K562 (cell line): ENCODE measurements at regions not wholly inside any gene's neighbourhood (a gene's known extent, or its start where the extent isn't known, plus 50 kb on each side); places are given as distances from the start of the nearest gene placed in this dataset.
"Not testable (repeated sequence)": the region's sequence is repeated elsewhere in the genome, so short reads cannot be mapped to it uniquely, and the experiment has no call there.

Experiments
- ATAC-seq: fragments of 200-7000 bp; cut with Tn5 transposase; 3 replicates; pipeline ENCODE4 v1.9.1; 2020; ENCODE audit warnings: moderate library complexity
- BruUV-seq: library from RNA; stranded (reverse); fragments of 400-500 nt; replicated peaks from 2 replicates; lab custom pipeline; 2021; lab: Mats Ljungman, UMichigan
- CTCF ChIA-PET: fragments of 300-600 bp; formaldehyde crosslinking; extraction: SDS; loops from one replicate; lab custom pipeline; 2021; ENCODE audit warnings: low intra/inter-chr PET ratio; lab: Yijun Ruan, JAX
- POLR2A ChIA-PET: fragments of 300-600, 350-650 bp; sonication (Branson Sonifier 250); formaldehyde crosslinking; extraction: SDS; loops from one replicate; lab custom pipeline; 2021; ENCODE audit warnings: antibody characterized with exemption, inconsistent platforms; lab: Yijun Ruan, JAX
- DNase-seq, 4 experiments: peaks; one replicate each; pipeline versions ENCODE4 v3.0.0 to v3.0.0-alpha.2; 2011 to 2018; ENCODE audit warnings: low spot score in 3 of 4, mixed read lengths in 3 of 4; ENCODE audit errors: extremely low read depth in 1 of 4
- FAIRE-seq: peaks from 2 replicates; lab custom pipeline; 2011; peaks lifted over from hg19 to GRCh38; lab: Jason Lieb, UNC
- H2AFZ ChIP-seq: 2 replicates; pipeline ENCODE4 v1.6.0; 2011; ENCODE audit warnings: low read depth, low read length, control low read depth, inconsistent platforms
- H3K27ac ChIP-seq: fragments of 200-600 bp; 3 replicates; pipeline ENCODE4 v1.8.0; 2011; ENCODE audit warnings: low read depth, mild to moderate bottlenecking, control low read depth, inconsistent platforms, low read length, moderate library complexity, mixed read lengths; ENCODE audit errors: extremely low read depth
- H3K27me3 ChIP-seq, 2 experiments: fragments of 300-600 bp in 1 of 2; 2 replicates in 1 of 2; 3 replicates in 1 of 2; pipeline versions ENCODE4 v1.6.0 to v1.8.0; 2011; ENCODE audit warnings: inconsistent platforms in 2 of 2, low read length in 2 of 2, mild to moderate bottlenecking in 1 of 2, mixed read lengths in 1 of 2, moderate library complexity in 1 of 2; ENCODE audit not compliant: control insufficient read depth in 2 of 2, insufficient read depth in 2 of 2
- H3K36me3 ChIP-seq: fragments of 300-600 bp; 3 replicates; pipeline ENCODE4 v1.8.0; 2011; ENCODE audit warnings: mild to moderate bottlenecking, low read length, inconsistent platforms; ENCODE audit not compliant: control insufficient read depth, insufficient read depth
- H3K4me1 ChIP-seq, 2 experiments: fragments of 200-600 bp in 1 of 2; replicated peaks in 1 of 2; 2 replicates in 1 of 2; 3 replicates in 1 of 2; pipeline versions ENCODE4 v1.5.1 to v1.8.0; 2011; ENCODE audit warnings: inconsistent platforms in 2 of 2, low read length in 2 of 2, mild to moderate bottlenecking in 1 of 2, mixed read lengths in 1 of 2, moderate library complexity in 1 of 2; ENCODE audit not compliant: control insufficient read depth in 2 of 2, insufficient read depth in 2 of 2
- H3K4me2 ChIP-seq: 2 replicates; pipeline ENCODE4 v1.6.1; 2011; ENCODE audit warnings: low read length, control low read depth, inconsistent platforms, mixed read lengths; ENCODE audit not compliant: insufficient read depth
- H3K4me3 ChIP-seq: fragments of 200-600 bp; sonication (generic), shearing (Covaris generic); 2 replicates; pipeline ENCODE4 v1.5.1; 2016; ENCODE audit warnings: control low read depth, inconsistent platforms
- H3K79me2 ChIP-seq: fragments of 200-600 bp; 3 replicates; pipeline ENCODE4 v1.8.0; 2011; ENCODE audit warnings: low read length, inconsistent platforms; ENCODE audit not compliant: control insufficient read depth, insufficient read depth
- H3K9ac ChIP-seq, 2 experiments: 2 replicates each; pipeline versions ENCODE4 v1.6.0 to v1.6.1; 2011; ENCODE audit warnings: low read depth in 2 of 2, low read length in 2 of 2, control low read depth in 1 of 2, inconsistent platforms in 1 of 2, mild to moderate bottlenecking in 1 of 2, mixed read lengths in 1 of 2; ENCODE audit not compliant: insufficient read depth in 1 of 2
- H3K9me1 ChIP-seq: one replicate; pipeline ENCODE4 v1.6.0; 2011; ENCODE audit warnings: inconsistent platforms, mild to moderate bottlenecking, low read length, moderate library complexity; ENCODE audit not compliant: control insufficient read depth, insufficient read depth
- H3K9me3 ChIP-seq: replicated peaks from 2 replicates; pipeline ENCODE4 v1.5.1; 2011; ENCODE audit warnings: low read depth, low read length, inconsistent platforms; ENCODE audit not compliant: control insufficient read depth, insufficient read depth
- H4K20me1 ChIP-seq: replicated peaks from 2 replicates; pipeline ENCODE4 v1.6.1; 2011; ENCODE audit warnings: low read length, inconsistent platforms, mixed read lengths; ENCODE audit not compliant: control insufficient read depth, insufficient read depth
- CBX8 ChIP-seq: fragments of 200-600 bp; sonication (generic); IDR thresholded peaks from 2 replicates; pipeline ENCODE4 v1.6.1; 2012; ENCODE audit warnings: borderline replicate concordance, mixed run types, low read depth, mild to moderate bottlenecking, moderate library complexity, mixed read lengths, low read length, control low read depth, inconsistent platforms; ENCODE audit not compliant: poor library complexity, severe bottlenecking; ENCODE audit errors: extremely low read depth
- EP300 ChIP-seq: IDR thresholded peaks from 2 replicates; pipeline ENCODE4 v1.6.1; 2012; ENCODE audit warnings: low read length, improper control_type of control experiment
- GATA2 ChIP-seq: sonication (generic); formaldehyde crosslinking; IDR thresholded peaks from 2 replicates; pipeline ENCODE4 v1.4.0; 2020; ENCODE audit warnings: mild to moderate bottlenecking, missing genetic modification reagents
- GATAD2A ChIP-seq: fragments of 450-650 bp; IDR thresholded peaks from 2 replicates; pipeline ENCODE4 v1.6.1; 2017
- JUND ChIP-seq, 2 experiments: IDR thresholded peaks; 2 replicates in 1 of 2; 3 replicates in 1 of 2; pipeline ENCODE4 v1.6.1; 2011; ENCODE audit warnings: borderline replicate concordance in 2 of 2, low read depth in 2 of 2, low read length in 2 of 2, improper control_type of control experiment in 1 of 2, missing biosample characterization in 1 of 2, missing genetic modification characterization in 1 of 2, missing genetic modification reagents in 1 of 2
- NBN ChIP-seq: fragments of 450-650 bp; IDR thresholded peaks from 2 replicates; pipeline ENCODE4 v1.6.1; 2016; ENCODE audit warnings: low read depth, mild to moderate bottlenecking
- U2AF1 ChIP-seq: fragments of 200-400 bp; formaldehyde crosslinking; optimal IDR thresholded peaks from 2 replicates; pipeline ENCODE3; 2017; ENCODE audit warnings: mild to moderate bottlenecking, low read depth, low read length, moderate library complexity
- ZFPM2 ChIP-seq: fragments of 250-450 bp; sonication (Bioruptor Pico); IDR thresholded peaks from 2 replicates; pipeline ENCODE4 v1.5.1; 2022; ENCODE audit warnings: mild to moderate bottlenecking
- WGBS: fragments of 100-300 bp; shearing (Covaris generic); methylation state at CpG from one replicate; pipeline ENCODE4 v1.1.6; 2016; ENCODE audit warnings: low coverage, mixed read lengths; ENCODE audit not compliant: insufficient coverage; ENCODE audit errors: missing lambda C conversion rate; 5-methylcytosine and 5-hydroxymethylcytosine counted together
- in situ Hi-C: fragments of 300-500 bp; cut with MboI; formaldehyde crosslinking; loops from 4 replicates; pipeline ENCODE4 v1.15.0; 2018; ENCODE audit warnings: inconsistent platforms, mixed read lengths
- intact Hi-C: fragments of 100-400 bp; cut with micrococcal nuclease; formaldehyde crosslinking; loops from 2 replicates; pipeline ENCODE4 v1.14.2; 2022
- TF ChIP-seq, protein P1 (sequence below): fragments of 450-650 bp; IDR thresholded peaks from 2 replicates; pipeline ENCODE4 v1.6.1; 2016; ENCODE audit warnings: low read depth, mild to moderate bottlenecking, moderate library complexity
- TF ChIP-seq, protein P2 (sequence below): fragments of 450-650 bp; formaldehyde crosslinking; IDR thresholded peaks from 2 replicates; pipeline ENCODE4 v1.4.0; 2020; ENCODE audit warnings: mild to moderate bottlenecking, moderate library complexity

DNA sequence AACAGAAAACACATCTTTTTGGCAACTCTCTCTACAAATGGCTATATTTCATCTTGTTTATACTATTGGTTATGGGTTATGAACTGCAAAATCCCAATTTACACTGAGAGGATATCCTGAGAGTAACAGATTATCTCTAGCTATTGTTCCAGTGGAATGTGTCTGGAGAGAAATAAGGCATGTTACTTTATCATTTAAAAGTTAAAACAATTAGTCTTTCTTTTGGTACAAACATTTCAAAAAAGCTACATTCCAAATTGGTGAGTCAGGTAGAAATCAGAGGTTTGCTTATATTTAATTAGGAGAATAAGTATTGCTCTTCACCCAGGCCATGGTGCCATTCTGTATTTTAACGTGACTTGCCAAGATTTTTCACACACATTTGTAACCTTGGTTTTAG is 411.6 kb downstream of the CCER1 start (continued):
- TF ChIP-seq CBX8 (no peak), NBN (no peak), EP300 (no peak), GATA2 (no peak), ZFPM2 (CRISPR knock-in tag) (no peak), GATAD2A (no peak), U2AF1 (no peak), JUND (IDR thresholded peaks at IDR 0.05; ENCODE audit: borderline replicate concordance, low read depth, low read length) (no peak), JUND (tag; IDR thresholded peaks at IDR 0.05; ENCODE audit: borderline replicate concordance, low read depth, low read length) (no peak)
- TF ChIP-seq, protein P1, sequence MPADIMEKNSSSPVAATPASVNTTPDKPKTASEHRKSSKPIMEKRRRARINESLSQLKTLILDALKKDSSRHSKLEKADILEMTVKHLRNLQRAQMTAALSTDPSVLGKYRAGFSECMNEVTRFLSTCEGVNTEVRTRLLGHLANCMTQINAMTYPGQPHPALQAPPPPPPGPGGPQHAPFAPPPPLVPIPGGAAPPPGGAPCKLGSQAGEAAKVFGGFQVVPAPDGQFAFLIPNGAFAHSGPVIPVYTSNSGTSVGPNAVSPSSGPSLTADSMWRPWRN, result no peak
- TF ChIP-seq, protein P2, sequence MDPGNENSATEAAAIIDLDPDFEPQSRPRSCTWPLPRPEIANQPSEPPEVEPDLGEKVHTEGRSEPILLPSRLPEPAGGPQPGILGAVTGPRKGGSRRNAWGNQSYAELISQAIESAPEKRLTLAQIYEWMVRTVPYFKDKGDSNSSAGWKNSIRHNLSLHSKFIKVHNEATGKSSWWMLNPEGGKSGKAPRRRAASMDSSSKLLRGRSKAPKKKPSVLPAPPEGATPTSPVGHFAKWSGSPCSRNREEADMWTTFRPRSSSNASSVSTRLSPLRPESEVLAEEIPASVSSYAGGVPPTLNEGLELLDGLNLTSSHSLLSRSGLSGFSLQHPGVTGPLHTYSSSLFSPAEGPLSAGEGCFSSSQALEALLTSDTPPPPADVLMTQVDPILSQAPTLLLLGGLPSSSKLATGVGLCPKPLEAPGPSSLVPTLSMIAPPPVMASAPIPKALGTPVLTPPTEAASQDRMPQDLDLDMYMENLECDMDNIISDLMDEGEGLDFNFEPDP, result no peak

DNA sequence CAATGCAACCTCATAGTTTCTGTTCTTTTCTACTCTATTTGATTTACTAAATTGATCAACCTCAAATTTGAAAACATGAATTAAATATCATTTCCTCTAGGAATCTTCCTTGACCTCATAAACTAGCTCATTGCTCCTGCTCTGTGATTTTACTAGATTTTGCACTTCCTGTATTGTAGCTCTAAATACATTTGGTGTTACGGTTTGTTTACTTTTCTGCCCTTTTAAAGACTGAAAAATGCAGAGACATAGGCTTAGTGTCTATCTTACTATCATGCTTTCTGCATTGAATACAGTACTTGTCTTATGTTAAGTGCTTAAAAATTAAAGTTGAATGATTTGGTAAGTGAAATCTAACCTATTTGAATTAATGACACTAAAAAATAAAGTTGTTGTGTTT is 412.1 kb downstream of the CCER1 start:
- WGBS, result no CpG with 5 or more reads among the region's 1 CpG
- H3K4me2 ChIP-seq, H3K27me3 ChIP-seq, ATAC-seq, H3K27ac ChIP-seq, H3K36me3 ChIP-seq, H2AFZ ChIP-seq, H3K9me1 ChIP-seq, H3K4me3 ChIP-seq, DNase-seq, in situ Hi-C loops, POLR2A ChIA-PET, H3K9ac ChIP-seq, H4K20me1 ChIP-seq, intact Hi-C loops, H3K79me2 ChIP-seq, BruUV-seq, H3K4me1 ChIP-seq, H3K9me3 ChIP-seq, CTCF ChIA-PET, FAIRE-seq: not testable (repeated sequence)

DNA sequence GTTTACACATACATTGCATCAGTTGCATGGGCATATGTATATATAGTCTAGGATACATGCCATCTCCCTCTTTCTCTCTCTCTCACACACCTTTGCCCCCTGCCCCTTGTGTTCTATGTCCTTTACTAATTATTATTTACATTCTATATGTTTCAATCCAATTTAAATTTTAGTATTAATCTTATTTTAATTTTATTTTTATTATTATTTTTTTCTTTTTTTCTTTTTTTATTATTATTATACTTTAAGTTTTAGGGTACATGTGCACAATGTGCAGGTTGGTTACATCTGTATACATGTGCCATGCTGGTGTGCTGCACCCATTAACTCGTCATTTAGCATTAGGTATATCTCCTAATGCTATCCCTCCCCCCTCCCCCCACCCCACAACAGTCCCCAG is 421.1 kb downstream of the CCER1 start:
- in situ Hi-C loops, H3K4me2 ChIP-seq, H3K36me3 ChIP-seq, DNase-seq, H3K9ac ChIP-seq, H3K9me1 ChIP-seq, H4K20me1 ChIP-seq, H2AFZ ChIP-seq, CTCF ChIA-PET, H3K9me3 ChIP-seq, H3K27ac ChIP-seq, ATAC-seq, H3K4me1 ChIP-seq, H3K79me2 ChIP-seq, BruUV-seq, FAIRE-seq, H3K27me3 ChIP-seq, POLR2A ChIA-PET, H3K4me3 ChIP-seq, intact Hi-C loops: not testable (repeated sequence)
- 14% methylated on average over 1 of the region's 1 CpG for WGBS
